Testis (tissue), 2 donors: ENCODE measurements at regions not wholly inside any gene's neighbourhood (a gene's known extent, or its start where the extent isn't known, plus 50 kb on each side); places are given as distances from the start of the nearest gene placed in this dataset.

ENCODE experiments used
- CTCF ChIP-seq, 3 experiments: fragments of 450-650 bp in 2 of 3; fragments of 200-600 bp in 1 of 3; sonication (generic) in 1 of 3; IDR thresholded peaks; one replicate each; pipeline ENCODE4 v1.5.1; 2016 to 2019; ENCODE audit warnings: antibody characterized with exemption in 3 of 3, mild to moderate bottlenecking in 2 of 3, moderate library complexity in 1 of 3
- POLR2A ChIP-seq: fragments of 450-650 bp; IDR thresholded peaks from one replicate; pipeline ENCODE4 v1.6.1; 2017; ENCODE audit warnings: antibody characterized with exemption, mild to moderate bottlenecking, moderate library complexity

GRCh38 chr17:77580531-77581270 lies 377.8 kb upstream of the TNRC6C start:
- no peak for TF ChIP-seq CTCF (IDR thresholded peaks at IDR 0.05)
- no peak for TF ChIP-seq POLR2A
